HCEC 1CT (cell line): ENCODE measurements at regions not wholly inside any gene's neighbourhood (a gene's known extent, or its start where the extent isn't known, plus 50 kb on each side); places are given as distances from the start of the nearest gene placed in this dataset.

Source experiments
- DNase-seq: peaks from one replicate; pipeline ENCODE4 v3.0.0-alpha.2; 2017

GRCh38 chr11:29336727-29337575 lies 679.9 kb downstream of the KCNA4 start:
- DNase-seq, result peak; percentile 60

- no peak for DNase-seq
Measured at GRCh38 chr11:29334776-29335130, 682.1 kb downstream of the KCNA4 start.

- DNase-seq, result peak; percentile 73
Measured at GRCh38 chr11:29333993-29334775, 682.6 kb downstream of the KCNA4 start.

- DNase-seq, result no peak
Measured at GRCh38 chr11:29331451-29332010, 685.3 kb downstream of the KCNA4 start.

GRCh38 chr11:29328961-29329441 lies 687.8 kb downstream of the KCNA4 start:
- DNase-seq, result peak; percentile 61

GRCh38 chr11:29327891-29328290 lies 688.9 kb downstream of the KCNA4 start:
- no peak for DNase-seq

- no peak for DNase-seq
Measured at GRCh38 chr11:29326757-29327156, 690.1 kb downstream of the KCNA4 start.

GRCh38 chr11:29324328-29324727 lies 692.5 kb downstream of the KCNA4 start:
- DNase-seq, result no peak

- peak; percentile 83 for DNase-seq
Measured at GRCh38 chr11:29321293-29322132, 695.3 kb downstream of the KCNA4 start.

GRCh38 chr11:29320196-29320595 lies 696.6 kb downstream of the KCNA4 start:
- peak; percentile 27 for DNase-seq

GRCh38 chr11:29319210-29319609 lies 697.6 kb downstream of the KCNA4 start:
- no peak for DNase-seq

GRCh38 chr11:29318134-29318845 lies 698.5 kb downstream of the KCNA4 start:
- peak; percentile 43 for DNase-seq

GRCh38 chr11:29317694-29318093 lies 699.1 kb downstream of the KCNA4 start:
- peak; percentile 29 for DNase-seq

- no peak for DNase-seq
Measured at GRCh38 chr11:29315275-29315674, 701.6 kb downstream of the KCNA4 start.

GRCh38 chr11:29314211-29314610 lies 702.6 kb downstream of the KCNA4 start:
- no peak for DNase-seq

- peak; percentile 81 for DNase-seq
Measured at GRCh38 chr11:29312812-29313211, 704.0 kb downstream of the KCNA4 start.

GRCh38 chr11:29310725-29311342 lies 706.0 kb downstream of the KCNA4 start:
- DNase-seq, result peak; percentile 32

GRCh38 chr11:29309992-29310391 lies 706.8 kb downstream of the KCNA4 start:
- DNase-seq, result peak; percentile 96

- peak; percentile 90 for DNase-seq
Measured at GRCh38 chr11:29306527-29306926, 710.3 kb downstream of the KCNA4 start.

- no peak for DNase-seq
Measured at GRCh38 chr11:29305456-29306232, 711.2 kb downstream of the KCNA4 start.

GRCh38 chr11:29300420-29300819 lies 716.4 kb downstream of the KCNA4 start:
- peak; percentile 90 for DNase-seq
